ENCODE measurements at regions not wholly inside any gene's neighbourhood (a gene's known extent, or its start where the extent isn't known, plus 50 kb on each side); places are given as distances from the start of the nearest gene placed in this dataset.

DNA sequence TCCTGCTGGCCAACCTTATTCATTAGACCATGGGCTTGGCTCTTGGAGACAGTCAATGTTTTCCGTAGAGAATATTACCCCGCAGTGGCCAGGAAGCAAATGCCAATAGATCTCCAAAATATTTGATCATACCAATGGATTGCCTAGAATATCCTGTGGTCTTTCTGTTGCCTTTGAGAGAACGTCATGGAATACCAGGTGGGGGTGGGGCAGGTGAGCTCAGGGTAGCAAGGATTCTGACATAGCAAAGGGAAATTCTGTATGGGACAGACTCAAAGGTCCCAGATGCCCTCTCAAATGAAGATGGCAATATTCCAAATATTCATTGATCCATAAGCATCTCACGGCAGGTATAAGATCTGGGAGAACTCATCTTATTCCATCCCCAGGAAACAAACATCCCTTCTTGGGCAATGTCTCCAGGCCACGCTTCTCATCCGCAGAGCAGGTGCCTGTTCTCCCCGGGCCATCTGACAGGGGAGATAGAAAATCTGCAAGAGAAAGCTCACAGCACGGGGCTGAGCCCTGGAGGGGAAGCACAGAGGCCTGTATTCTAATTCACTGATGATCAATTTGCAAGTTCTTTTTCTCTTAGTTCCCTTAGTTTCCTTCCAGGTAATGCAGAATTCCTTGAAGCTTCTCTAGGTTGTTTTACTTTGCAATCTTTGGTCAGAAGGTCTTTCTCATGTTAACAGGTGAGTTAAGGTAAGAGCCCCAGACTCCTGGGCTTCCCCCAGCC lies 69.6 kb upstream of the TSHZ3 start:
- ChIA-PET CTCF (no interaction called here), POLR2A (ENCODE audit: unreplicated experiment) (no interaction called here)
- H3K9me3 ChIP-seq (ENCODE audit: control insufficient read depth, insufficient read depth, low read length) = no peaks in the 10 kb centered on the region
- no peak overlapping the region for H4K8ac ChIP-seq (ENCODE audit: low read depth in 2 of 2, low read length in 2 of 2)
- H2BK120ac ChIP-seq (ENCODE audit: low read depth, low read length) = no peak overlapping the region
- no peak overlapping the region for H4K5ac ChIP-seq (ENCODE audit: low read depth, low read length)
- no peak overlapping the region for H2BK20ac ChIP-seq (ENCODE audit: low read depth, low read length)
- no peak overlapping the region for H3K9ac ChIP-seq (ENCODE audit: low read depth, low read length)
- H3K18ac ChIP-seq (ENCODE audit: low read depth, low read length) = no peak overlapping the region
- no peak overlapping the region for H2BK5ac ChIP-seq (ENCODE audit: low read depth, low read length, poor library complexity, severe bottlenecking)
- no peaks in the 10 kb centered on the region for H4K20me1 ChIP-seq (ENCODE audit: insufficient read depth, low read length)
- no peak overlapping the region for H2AFZ ChIP-seq (replicated peaks; ENCODE audit: low read length, poor library complexity)
- ATAC-seq (ENCODE audit: low read depth) (no peak), DNase-seq (no peak)
- H3K4ac ChIP-seq (ENCODE audit: low read depth, low read length) = no peak overlapping the region
- H4K91ac ChIP-seq (ENCODE audit: insufficient read depth, low read depth, low read length) = no peak overlapping the region
- no peak overlapping the region for H3K14ac ChIP-seq (replicated peaks; ENCODE audit: low read depth, low read length)
- in situ Hi-C loops (cut with MboI; ENCODE audit: low sequenced_read_pairs) (no loop called here), intact Hi-C loops (cut with micrococcal nuclease) (no loop called here), dilution Hi-C loops (cut with HindIII; ENCODE audit: low sequenced_read_pairs, unreplicated experiment) (no loop called here)
- TF ChIP-seq CHD1 (IDR thresholded peaks at IDR 0.05; ENCODE audit: low read depth, low read length) (no peak), CTCF (conservative IDR thresholded peaks at IDR 0.05; ENCODE audit: low read depth, low read length) (no peak), FOS (IDR thresholded peaks at IDR 0.05; ENCODE audit: low read depth, low read length) (no peak), RAD21 (IDR thresholded peaks at IDR 0.05; ENCODE audit: low read length) (no peak), POLR2A (IDR thresholded peaks at IDR 0.05; ENCODE audit: low read depth, low read length) (no peak), MAZ (IDR thresholded peaks at IDR 0.05; ENCODE audit: borderline replicate concordance, low read depth, low read length) (no peak), ELK1 (IDR thresholded peaks at IDR 0.05; ENCODE audit: borderline replicate concordance, low read depth, low read length) (no peak)
- TF ChIP-seq, protein P1, sequence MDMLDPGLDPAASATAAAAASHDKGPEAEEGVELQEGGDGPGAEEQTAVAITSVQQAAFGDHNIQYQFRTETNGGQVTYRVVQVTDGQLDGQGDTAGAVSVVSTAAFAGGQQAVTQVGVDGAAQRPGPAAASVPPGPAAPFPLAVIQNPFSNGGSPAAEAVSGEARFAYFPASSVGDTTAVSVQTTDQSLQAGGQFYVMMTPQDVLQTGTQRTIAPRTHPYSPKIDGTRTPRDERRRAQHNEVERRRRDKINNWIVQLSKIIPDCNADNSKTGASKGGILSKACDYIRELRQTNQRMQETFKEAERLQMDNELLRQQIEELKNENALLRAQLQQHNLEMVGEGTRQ (IDR thresholded peaks at IDR 0.05; ENCODE audit: low read depth, low read length) = no peak
- no peaks in the 10 kb centered on the region for H3K9me1 ChIP-seq (ENCODE audit: insufficient read depth, low read length)
- no peak overlapping the region for H3K56ac ChIP-seq (ENCODE audit: extremely low read depth, insufficient read depth, low read length)
- BruUV-seq (replicated peaks) = no TSS peak
- no peaks in the 10 kb centered on the region for H3K36me3 ChIP-seq (ENCODE audit: control insufficient read depth, insufficient read depth, low read length)
- no peak overlapping the region for H3K4me2 ChIP-seq (ENCODE audit: low read depth, low read length)
- H2AK5ac ChIP-seq (ENCODE audit: low read depth, low read length) = no peak overlapping the region
- no peak overlapping the region for H3K23ac ChIP-seq (ENCODE audit: low read depth, low read length)
- no peak overlapping the region for H2AK9ac ChIP-seq (replicated peaks; ENCODE audit: low read depth, low read length, poor library complexity)
- no peak overlapping the region for H2BK15ac ChIP-seq (ENCODE audit: low read depth, low read length)
- H3K27me3 ChIP-seq (ENCODE audit: control insufficient read depth, insufficient read depth, low read length) = peaks cover 19% of the 10 kb centered on the region
- no peak overlapping the region for H3K27ac ChIP-seq (ENCODE audit: insufficient read depth, low read length)
- no peaks in the 10 kb centered on the region for H3K79me1 ChIP-seq (ENCODE audit: low read depth in 1 of 2, low read length in 2 of 2)
- no peaks in the 10 kb centered on the region for H3K4me1 ChIP-seq (ENCODE audit: control insufficient read depth, insufficient read depth, low read length)
- 60% methylated on average over 1 of the region's 8 CpGs; no CpG with 5 or more reads in 1 of the 2 experiments for WGBS, 2 experiments (ENCODE audit: extremely low coverage in 2 of 2, insufficient read length in 1 of 2)
- no peak overlapping the region for H3K4me3 ChIP-seq (ENCODE audit: insufficient read depth, low read depth, low read length)

Measured in IMR-90 (cell line).